Parathyroid adenoma (tissue), 2 donors: ENCODE measurements at regions not wholly inside any gene's neighbourhood (a gene's known extent, or its start where the extent isn't known, plus 50 kb on each side); places are given as distances from the start of the nearest gene placed in this dataset.

Source experiments
- H2AFZ ChIP-seq: fragments of 300-600 bp; sonication (generic); one replicate; pipeline ENCODE4 v1.7.0; 2017; ENCODE audit warnings: antibody characterized with exemption, mild to moderate bottlenecking
- H3K27ac ChIP-seq: fragments of 300-600 bp; sonication (generic); one replicate; pipeline ENCODE4 v1.7.0; 2017
- H3K27me3 ChIP-seq: fragments of 300-600 bp; sonication (generic); one replicate; pipeline ENCODE4 v1.7.0; 2017; ENCODE audit warnings: low read length; ENCODE audit not compliant: control insufficient read depth, insufficient read depth
- H3K36me3 ChIP-seq: fragments of 300-600 bp; sonication (generic); one replicate; pipeline ENCODE4 v1.7.0; 2017; ENCODE audit warnings: low read length; ENCODE audit not compliant: control insufficient read depth, insufficient read depth
- H3K4me1 ChIP-seq: fragments of 300-600 bp; sonication (generic); one replicate; pipeline ENCODE4 v1.7.0; 2017; ENCODE audit warnings: control low read depth
- H3K4me2 ChIP-seq: fragments of 300-600 bp; sonication (generic); one replicate; pipeline ENCODE4 v1.7.0; 2017; ENCODE audit warnings: low read length
- H3K4me3 ChIP-seq: fragments of 300-600 bp; sonication (generic); one replicate; pipeline ENCODE4 v1.7.0; 2017; ENCODE audit warnings: low read depth, low read length
- H3K79me2 ChIP-seq: fragments of 300-600 bp; sonication (generic); one replicate; pipeline ENCODE4 v1.7.0; 2017; ENCODE audit warnings: control low read depth
- H3K9ac ChIP-seq: fragments of 300-600 bp; sonication (generic); one replicate; pipeline ENCODE4 v1.7.0; 2017; ENCODE audit warnings: mild to moderate bottlenecking
- H3K9me3 ChIP-seq: fragments of 300-600 bp; sonication (generic); one replicate; pipeline ENCODE4 v1.7.0; 2017; ENCODE audit warnings: low read length; ENCODE audit not compliant: control insufficient read depth
- CTCF ChIP-seq: fragments of 300-600 bp; sonication (generic); IDR thresholded peaks from one replicate; pipeline ENCODE4 v1.7.0; 2017; ENCODE audit warnings: antibody characterized with exemption, mild to moderate bottlenecking
- donor health status: primary hyperparathyroidism.

GRCh38 chr1:30405631-30406212 lies 317.7 kb downstream of the MATN1 start:
- H3K4me1 ChIP-seq = no peaks in the 10 kb centered on the region
- no peaks in the 10 kb centered on the region for H3K36me3 ChIP-seq

GRCh38 chr1:30405081-30405480 lies 318.3 kb downstream of the MATN1 start:
- Histone ChIP-seq H3K36me3 (no peaks in the 10 kb centered on the region), H3K9ac (no peak overlapping the region), H3K79me2 (no peaks in the 10 kb centered on the region), H3K4me1 (no peaks in the 10 kb centered on the region), H3K4me2 (no peak overlapping the region), H2AFZ (no peak overlapping the region), H3K9me3 (no peaks in the 10 kb centered on the region), H3K4me3 (no peak overlapping the region), H3K27me3 (peaks cover 4% of the 10 kb centered on the region), H3K27ac (no peak overlapping the region)
- no peak for TF ChIP-seq CTCF

More at GRCh38 chr1:30405631-30406212, 317.7 kb downstream of the MATN1 start:
- Histone ChIP-seq H3K4me2 (no peak overlapping the region), H3K27me3 (peaks cover 4% of the 10 kb centered on the region), H3K4me3 (no peak overlapping the region), H2AFZ (no peak overlapping the region), H3K79me2 (no peaks in the 10 kb centered on the region), H3K27ac (no peak overlapping the region), H3K9ac (no peak overlapping the region), H3K9me3 (no peaks in the 10 kb centered on the region)
- TF ChIP-seq CTCF = no peak

DNA sequence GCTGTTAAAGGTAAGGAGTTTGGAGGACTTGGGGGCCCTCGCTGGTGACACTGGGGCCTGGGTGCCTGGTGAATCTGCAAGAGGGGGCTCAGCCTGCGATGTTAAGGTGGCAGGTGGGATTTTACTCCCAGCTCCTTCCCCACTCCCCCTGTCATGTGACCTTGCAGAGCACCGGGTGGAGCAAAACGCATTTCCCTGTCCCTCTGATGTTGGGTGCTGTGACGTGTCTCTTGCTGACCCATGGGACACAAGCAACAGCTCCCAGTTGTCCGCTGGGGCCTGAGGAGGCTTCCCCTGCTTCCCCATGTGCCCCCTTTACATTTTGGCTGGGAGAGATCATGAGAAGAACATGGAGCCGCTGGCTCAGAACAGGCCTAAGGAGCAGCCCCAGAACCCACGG lies 319.0 kb downstream of the MATN1 start:
- no peaks in the 10 kb centered on the region for H3K79me2 ChIP-seq
- H3K36me3 ChIP-seq = no peaks in the 10 kb centered on the region
- no peak overlapping the region for H2AFZ ChIP-seq
- peaks cover 4% of the 10 kb centered on the region for H3K27me3 ChIP-seq
- H3K4me1 ChIP-seq = no peaks in the 10 kb centered on the region
- H3K27ac ChIP-seq = no peak overlapping the region
- TF ChIP-seq CTCF = no peak
- no peak overlapping the region for H3K4me3 ChIP-seq
- H3K9me3 ChIP-seq = no peaks in the 10 kb centered on the region
- no peak overlapping the region for H3K4me2 ChIP-seq
- no peak overlapping the region for H3K9ac ChIP-seq

DNA sequence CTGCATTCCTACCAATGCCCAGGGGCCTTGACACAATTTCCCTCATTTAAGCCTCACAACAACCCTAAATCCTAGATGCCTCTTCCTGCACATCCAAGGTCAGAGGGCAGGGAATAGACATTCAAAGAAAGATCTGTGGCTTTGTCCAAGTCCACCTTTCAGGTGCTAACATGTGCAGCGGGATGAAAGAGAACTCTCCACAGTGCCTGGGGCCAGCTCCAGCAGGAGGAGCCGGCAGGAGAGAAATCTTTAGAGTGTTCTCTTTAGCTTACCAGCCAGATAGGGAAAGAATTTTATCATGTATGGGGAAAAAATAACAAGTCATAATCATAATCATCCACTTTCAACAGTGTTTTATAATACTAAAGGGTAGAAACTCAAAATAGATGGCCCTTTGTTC lies 319.7 kb downstream of the MATN1 start:
- no peak overlapping the region for H3K4me2 ChIP-seq
- peaks cover 4% of the 10 kb centered on the region for H3K27me3 ChIP-seq
- H3K9ac ChIP-seq = no peak overlapping the region
- H3K4me1 ChIP-seq = no peaks in the 10 kb centered on the region
- H3K79me2 ChIP-seq = no peaks in the 10 kb centered on the region
- H3K9me3 ChIP-seq = no peaks in the 10 kb centered on the region
- no peak for TF ChIP-seq CTCF
- no peak overlapping the region for H3K4me3 ChIP-seq
- H3K36me3 ChIP-seq = no peaks in the 10 kb centered on the region
- no peak overlapping the region for H2AFZ ChIP-seq
- H3K27ac ChIP-seq = no peak overlapping the region

DNA sequence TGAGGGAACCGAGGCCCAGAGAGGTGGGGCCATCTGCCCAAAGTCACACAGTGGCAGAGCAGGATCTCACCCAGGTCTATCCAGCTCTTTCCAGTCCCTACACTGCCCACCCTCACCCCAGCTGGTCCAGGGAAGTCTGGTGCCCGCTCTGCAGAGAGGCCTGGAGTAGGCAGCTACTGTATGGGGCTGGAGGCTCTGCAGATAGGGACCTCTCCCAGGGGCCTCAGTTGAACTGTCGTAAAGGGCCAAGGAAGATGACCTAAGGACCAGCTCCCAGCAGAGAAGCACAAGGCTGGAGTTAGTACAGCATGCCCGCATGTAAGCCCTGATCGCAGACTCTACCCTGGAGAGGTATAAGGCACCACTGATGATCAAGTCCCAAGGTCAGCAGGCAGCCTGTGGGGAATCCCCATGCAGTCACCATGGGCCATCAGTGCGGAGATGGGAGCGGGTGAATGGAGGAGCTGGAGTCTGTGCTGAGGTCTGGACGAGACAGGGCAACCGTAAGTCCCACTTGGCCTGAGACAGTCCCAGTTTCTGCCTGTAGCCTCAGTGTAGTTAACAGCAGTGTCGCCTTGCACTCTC lies 320.2 kb downstream of the MATN1 start:
- TF ChIP-seq CTCF = no peak
- no peaks in the 10 kb centered on the region for H3K4me1 ChIP-seq
- H3K79me2 ChIP-seq = no peaks in the 10 kb centered on the region
- no peak overlapping the region for H3K4me2 ChIP-seq
- no peak overlapping the region for H3K27ac ChIP-seq
- H3K9me3 ChIP-seq = no peaks in the 10 kb centered on the region
- H2AFZ ChIP-seq = no peak overlapping the region
- peaks cover 3% of the 10 kb centered on the region for H3K27me3 ChIP-seq
- no peak overlapping the region for H3K4me3 ChIP-seq
- no peak overlapping the region for H3K9ac ChIP-seq
- no peaks in the 10 kb centered on the region for H3K36me3 ChIP-seq
